B cell (primary cell): ENCODE measurements at regions not wholly inside any gene's neighbourhood (a gene's known extent, or its start where the extent isn't known, plus 50 kb on each side); places are given as distances from the start of the nearest gene placed in this dataset.

Source experiments
- ATAC-seq: fragments of 200-7000 bp; cut with Tn5 transposase; one replicate; pipeline ENCODE4 v1.10.0; 2021; ENCODE audit warnings: low read depth, mild to moderate bottlenecking, moderate number of reproducible peaks, moderate library complexity
- CTCF ChIA-PET: fragments of 350-600 bp; sonication (Branson Sonifier 250); formaldehyde crosslinking; loops from one replicate; lab custom pipeline; 2021; ENCODE audit warnings: antibody characterized with exemption, inconsistent platforms; lab: Charles Lee
- POLR2A ChIA-PET: fragments of 350-600 bp; sonication (Branson Sonifier 250); formaldehyde crosslinking; loops from one replicate; lab custom pipeline; 2021; ENCODE audit warnings: antibody characterized with exemption; lab: Charles Lee
- DNase-seq: peaks from one replicate; pipeline ENCODE4 v3.0.0; 2013
- H2AFZ ChIP-seq: 2 replicates; pipeline ENCODE4 v1.6.1; 2012; ENCODE audit warnings: mild to moderate bottlenecking, low read depth, low read length; ENCODE audit not compliant: insufficient read depth, poor library complexity, severe bottlenecking
- H3K27ac ChIP-seq, 2 donors: 1 replicate in 1 of 2; 2 replicates in 1 of 2; pipeline ENCODE4 v1.5.1; 2012 to 2013; ENCODE audit warnings: low read length in 2 of 2, mild to moderate bottlenecking in 2 of 2, moderate library complexity in 1 of 2
- H3K27me3 ChIP-seq, 4 experiments: fragments of 200-600 bp in 1 of 4; sonication (generic) in 1 of 4; replicated peaks in 1 of 4; 1 replicate in 2 of 4; 2 replicates in 2 of 4; pipeline versions ENCODE4 v1.6.1 to v1.7.0; 2013 to 2016; ENCODE audit warnings: low read length in 3 of 4, mild to moderate bottlenecking in 2 of 4, mixed read lengths in 1 of 4, moderate library complexity in 1 of 4; ENCODE audit not compliant: insufficient read depth in 4 of 4, control insufficient read depth in 3 of 4; ENCODE audit errors: control extremely low read depth in 1 of 4
- H3K36me3 ChIP-seq, 2 experiments: replicated peaks in 1 of 2; 1 replicate in 1 of 2; 2 replicates in 1 of 2; pipeline versions ENCODE4 v1.6.1 to v1.7.1; 2013; ENCODE audit warnings: low read length in 1 of 2; ENCODE audit not compliant: insufficient read depth in 2 of 2, control insufficient read depth in 1 of 2; ENCODE audit errors: control extremely low read depth in 1 of 2, extremely low read depth in 1 of 2
- H3K4me1 ChIP-seq, 2 donors: fragments of 200-600 bp in 1 of 2; sonication (generic) in 1 of 2; 1 replicate in 1 of 2; 2 replicates in 1 of 2; pipeline versions ENCODE4 v1.5.1 to v1.6.1; 2013 to 2017; ENCODE audit warnings: low read length in 2 of 2; ENCODE audit not compliant: control insufficient read depth in 2 of 2, insufficient read depth in 2 of 2
- H3K4me2 ChIP-seq: replicated peaks from 2 replicates; pipeline ENCODE3; 2012; ENCODE audit warnings: mild to moderate bottlenecking, low read depth, low read length; ENCODE audit not compliant: poor library complexity, severe bottlenecking
- H3K4me3 ChIP-seq, 5 experiments: fragments of 200-600 bp in 1 of 5; sonication (generic) in 1 of 5; 1 replicate in 3 of 5; 2 replicates in 2 of 5; pipeline versions ENCODE4 v1.5.1 to v1.7.0; 2011 to 2016; ENCODE audit warnings: low read length in 4 of 5, mild to moderate bottlenecking in 4 of 5, low read depth in 2 of 5, control low read depth in 1 of 5, moderate library complexity in 1 of 5; ENCODE audit not compliant: insufficient read depth in 1 of 5; ENCODE audit errors: control extremely low read depth in 1 of 5, extremely low read depth in 1 of 5
- H3K79me2 ChIP-seq: fragments of 200-600 bp; sonication (generic); one replicate; pipeline ENCODE4 v1.6.0; 2016; ENCODE audit warnings: low read length; ENCODE audit not compliant: control insufficient read depth, insufficient read depth
- H3K9ac ChIP-seq: fragments of 200-600 bp; sonication (generic); 2 replicates; pipeline ENCODE4 v1.6.1; 2017; ENCODE audit warnings: mild to moderate bottlenecking, low read length, moderate library complexity
- H3K9me3 ChIP-seq, 3 donors: one replicate each; pipeline versions ENCODE4 v1.6.1 to v1.7.1; 2013; ENCODE audit warnings: low read length in 2 of 3; ENCODE audit not compliant: control insufficient read depth in 2 of 3, insufficient read depth in 1 of 3; ENCODE audit errors: control extremely low read depth in 1 of 3
- H4K20me1 ChIP-seq: 2 replicates; pipeline ENCODE4 v1.6.0; 2012; ENCODE audit warnings: mild to moderate bottlenecking, low read length; ENCODE audit not compliant: insufficient read depth, control insufficient read depth, poor library complexity, severe bottlenecking
- H3K27ac Mint-ChIP-seq: one replicate; pipeline ENCODE4 v1.8.0; 2021; ENCODE audit warnings: mixed read lengths
- H3K27me3 Mint-ChIP-seq: one replicate; pipeline ENCODE4 v1.8.0; 2021; ENCODE audit warnings: mixed read lengths
- H3K4me1 Mint-ChIP-seq: one replicate; pipeline ENCODE4 v1.8.0; 2021; ENCODE audit warnings: mixed read lengths
- H3K4me3 Mint-ChIP-seq: one replicate; pipeline ENCODE4 v1.8.0; 2021; ENCODE audit warnings: mixed read lengths
- H3K9me3 Mint-ChIP-seq: one replicate; pipeline ENCODE4 v1.8.0; 2022; ENCODE audit warnings: mixed read lengths; ENCODE audit not compliant: insufficient read depth
- EZH2 ChIP-seq: IDR thresholded peaks from 2 replicates; pipeline ENCODE4 v1.6.1; 2012; ENCODE audit warnings: borderline replicate concordance, low read depth, mild to moderate bottlenecking, moderate library complexity, low read length; ENCODE audit not compliant: insufficient read depth, poor library complexity, severe bottlenecking
- WGBS: methylation state at CpG from one replicate; pipeline ENCODE4 v1.1.5; 2013; ENCODE audit warnings: missing lambda C conversion rate; ENCODE audit not compliant: insufficient coverage; 5-methylcytosine and 5-hydroxymethylcytosine counted together
- intact Hi-C: fragments of 100-400 bp; cut with micrococcal nuclease; formaldehyde crosslinking; loops from one replicate; pipeline ENCODE4 v1.10.0; 2022
- TF ChIP-seq, protein P1 (sequence below): fragments of 200-600 bp; IDR thresholded peaks from one replicate; pipeline ENCODE4 v1.8.0; 2022; ENCODE audit warnings: antibody characterized with exemption, mild to moderate bottlenecking

DNA sequence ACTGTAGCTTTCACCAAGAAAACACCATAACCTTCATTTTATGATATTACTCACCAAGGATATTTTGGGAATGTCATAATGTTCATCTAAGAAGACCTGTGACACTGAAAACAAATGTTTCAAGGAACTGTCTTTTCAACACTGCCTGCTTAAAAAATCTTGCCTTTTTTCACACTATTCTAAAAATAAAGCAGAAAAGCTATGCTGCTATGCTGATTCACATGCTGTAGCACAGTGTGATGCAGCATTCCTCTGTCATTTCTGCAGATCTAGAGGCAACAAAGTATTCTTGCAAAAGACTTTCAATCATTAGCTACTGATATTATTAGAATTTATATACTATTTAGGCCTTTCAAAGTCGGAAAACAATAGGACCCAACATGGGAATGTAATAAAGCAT lies 525.7 kb downstream of the UQCRFS1 start:
- no CpG with 5 or more reads among the region's 1 CpG for WGBS
- POLR2A ChIA-PET: no interaction called here
- H3K27me3 Mint-ChIP-seq: no peaks in the 10 kb centered on the region

DNA sequence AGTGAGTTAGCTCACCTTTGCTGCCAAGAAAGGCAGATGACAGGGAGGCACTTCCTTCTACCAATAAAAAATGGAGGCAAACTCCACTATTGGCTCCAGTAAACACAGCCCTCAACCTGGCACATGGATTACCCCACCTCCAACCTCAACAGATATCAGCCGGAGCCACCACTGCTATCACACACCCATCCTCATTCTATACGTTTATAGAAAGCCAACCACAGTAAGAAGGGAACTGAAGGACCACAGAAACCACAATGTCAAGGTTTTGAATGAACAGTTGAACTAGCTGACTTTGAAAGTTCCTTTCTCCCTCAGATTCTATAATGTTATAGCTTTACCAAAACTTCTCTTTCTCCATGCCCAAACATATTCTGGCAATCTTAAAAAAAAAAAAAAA lies 526.2 kb downstream of the UQCRFS1 start:
- Histone ChIP-seq H3K4me2 (no peak overlapping the region), H3K9me3 (no peaks in the 10 kb centered on the region), H4K20me1 (no peaks in the 10 kb centered on the region), H3K36me3 (no peaks in the 10 kb centered on the region), H3K27me3 (no peaks in the 10 kb centered on the region), H3K9ac (no peak overlapping the region), H3K4me1 (no peaks in the 10 kb centered on the region), H3K79me2 (no peaks in the 10 kb centered on the region), H3K27ac (no peak overlapping the region), H2AFZ (no peak overlapping the region), H3K4me3 (no peak overlapping the region)
- Mint-ChIP-seq H3K9me3 (no peaks in the 10 kb centered on the region), H3K4me1 (no peaks in the 10 kb centered on the region), H3K4me3 (no peak overlapping the region), H3K27ac (no peak overlapping the region), H3K27me3 (no peaks in the 10 kb centered on the region)
- CTCF ChIA-PET: no interaction called here
- POLR2A ChIA-PET: no interaction called here
- intact Hi-C loops: no loop called here
- DNase-seq: no peak
- WGBS: no CpG with 5 or more reads among the region's 2 CpGs
- ATAC-seq: no peak
- TF ChIP-seq, protein P1, sequence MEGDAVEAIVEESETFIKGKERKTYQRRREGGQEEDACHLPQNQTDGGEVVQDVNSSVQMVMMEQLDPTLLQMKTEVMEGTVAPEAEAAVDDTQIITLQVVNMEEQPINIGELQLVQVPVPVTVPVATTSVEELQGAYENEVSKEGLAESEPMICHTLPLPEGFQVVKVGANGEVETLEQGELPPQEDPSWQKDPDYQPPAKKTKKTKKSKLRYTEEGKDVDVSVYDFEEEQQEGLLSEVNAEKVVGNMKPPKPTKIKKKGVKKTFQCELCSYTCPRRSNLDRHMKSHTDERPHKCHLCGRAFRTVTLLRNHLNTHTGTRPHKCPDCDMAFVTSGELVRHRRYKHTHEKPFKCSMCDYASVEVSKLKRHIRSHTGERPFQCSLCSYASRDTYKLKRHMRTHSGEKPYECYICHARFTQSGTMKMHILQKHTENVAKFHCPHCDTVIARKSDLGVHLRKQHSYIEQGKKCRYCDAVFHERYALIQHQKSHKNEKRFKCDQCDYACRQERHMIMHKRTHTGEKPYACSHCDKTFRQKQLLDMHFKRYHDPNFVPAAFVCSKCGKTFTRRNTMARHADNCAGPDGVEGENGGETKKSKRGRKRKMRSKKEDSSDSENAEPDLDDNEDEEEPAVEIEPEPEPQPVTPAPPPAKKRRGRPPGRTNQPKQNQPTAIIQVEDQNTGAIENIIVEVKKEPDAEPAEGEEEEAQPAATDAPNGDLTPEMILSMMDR: no peak
- no peak for TF ChIP-seq EZH2

More for the DNA sequence above, 525.7 kb downstream of the UQCRFS1 start:
- no peak for TF ChIP-seq EZH2
- TF ChIP-seq, protein P1: no peak
- Mint-ChIP-seq H3K4me3 (no peak overlapping the region), H3K4me1 (no peaks in the 10 kb centered on the region), H3K27ac (no peak overlapping the region), H3K9me3 (no peaks in the 10 kb centered on the region)
- DNase-seq (no peak), ATAC-seq (no peak)
- Histone ChIP-seq H3K36me3 (no peaks in the 10 kb centered on the region), H3K4me1 (no peaks in the 10 kb centered on the region), H3K4me2 (no peak overlapping the region), H4K20me1 (no peaks in the 10 kb centered on the region), H3K9me3 (peaks cover 0 to 4% (median 0%) of the 10 kb centered on the region in 3 donors), H2AFZ (no peak overlapping the region), H3K79me2 (no peaks in the 10 kb centered on the region), H3K9ac (no peak overlapping the region), H3K27me3 (no peaks in the 10 kb centered on the region), H3K27ac (no peak overlapping the region), H3K4me3 (no peak overlapping the region)
- CTCF ChIA-PET: no interaction called here
- intact Hi-C loops: no loop called here
